ENCODE measurements at regions not wholly inside any gene's neighbourhood (a gene's known extent, or its start where the extent isn't known, plus 50 kb on each side); places are given as distances from the start of the nearest gene placed in this dataset.
"Not testable (repeated sequence)": the region's sequence is repeated elsewhere in the genome, so short reads cannot be mapped to it uniquely, and the experiment has no call there.

GRCh38 chr1:43101061-43101460 lies 71.0 kb downstream of the EBNA1BP2 start:
- Histone ChIP-seq H3K4me1 (peaks cover 10% of the 10 kb centered on the region), H2AFZ (replicated peaks) (no peak overlapping the region), H3K4me2 (no peak overlapping the region), H3K9ac (no peak overlapping the region), H3F3A (ENCODE audit: low read depth) (no peaks in the 10 kb centered on the region), H3K36me3 (no peaks in the 10 kb centered on the region), H3K9me3 (ENCODE audit: low read depth) (peaks cover 3% of the 10 kb centered on the region), H3K79me2 (ENCODE audit: low read depth) (no peaks in the 10 kb centered on the region), H3K27me3 (no peaks in the 10 kb centered on the region), H3K4me3 (no peak overlapping the region), H3K27ac (no peak overlapping the region), H4K20me1 (ENCODE audit: low read depth) (no peaks in the 10 kb centered on the region)
- DNase-seq (ENCODE audit: low spot score): no peak
- no peaks in the 10 kb centered on the region for H3K36me3 Mint-ChIP-seq
- H3K27ac Mint-ChIP-seq: no peak overlapping the region
- TF ChIP-seq EZH2 (IDR thresholded peaks at IDR 0.05) (no peak), EZH2phosphoT487 (IDR thresholded peaks at IDR 0.05) (no peak), CTCF (IDR thresholded peaks at IDR 0.05) (no peak)
- peaks cover 6% of the 10 kb centered on the region for H3K4me1 Mint-ChIP-seq
- H3K9me3 Mint-ChIP-seq: peaks cover 9% of the 10 kb centered on the region
- peaks cover 6% of the 10 kb centered on the region for H3K27me3 Mint-ChIP-seq (ENCODE audit: insufficient read depth, low read depth)
- H3K4me3 Mint-ChIP-seq: no peak overlapping the region

GRCh38 chr1:43098200-43098599 lies 73.9 kb downstream of the EBNA1BP2 start:
- no peak overlapping the region for H3K4me3 ChIP-seq
- TF ChIP-seq EZH2 (IDR thresholded peaks at IDR 0.05) (no peak), CTCF (IDR thresholded peaks at IDR 0.05) (no peak), EZH2phosphoT487 (IDR thresholded peaks at IDR 0.05) (no peak)
- H3K4me2 ChIP-seq: no peak overlapping the region
- no peaks in the 10 kb centered on the region for H3K9me3 ChIP-seq (ENCODE audit: low read depth)
- no peak for DNase-seq (ENCODE audit: low spot score)
- no peaks in the 10 kb centered on the region for H3K36me3 ChIP-seq
- H3K9me3 Mint-ChIP-seq: no peaks in the 10 kb centered on the region
- no peaks in the 10 kb centered on the region for H3K36me3 Mint-ChIP-seq
- H4K20me1 ChIP-seq (ENCODE audit: low read depth): no peaks in the 10 kb centered on the region
- H3K4me3 Mint-ChIP-seq: no peak overlapping the region
- H3K27ac Mint-ChIP-seq: no peak overlapping the region
- H3K4me1 ChIP-seq: peaks cover 10% of the 10 kb centered on the region
- no peaks in the 10 kb centered on the region for H3K79me2 ChIP-seq (ENCODE audit: low read depth)
- H3K27me3 ChIP-seq: no peaks in the 10 kb centered on the region
- no peak overlapping the region for H2AFZ ChIP-seq (replicated peaks)
- H3K27me3 Mint-ChIP-seq (ENCODE audit: insufficient read depth, low read depth): peaks cover 6% of the 10 kb centered on the region
- no peaks in the 10 kb centered on the region for H3F3A ChIP-seq (ENCODE audit: low read depth)
- no peak overlapping the region for H3K27ac ChIP-seq
- H3K9ac ChIP-seq: no peak overlapping the region
- peaks cover 6% of the 10 kb centered on the region for H3K4me1 Mint-ChIP-seq

- H3K4me3 ChIP-seq, H3K36me3 ChIP-seq: not testable (repeated sequence)
These were observed 75.6 kb downstream of the EBNA1BP2 start for GRCh38 chr1:43096528-43096927.

GRCh38 chr1:43090812-43091211 lies 81.3 kb downstream of the EBNA1BP2 start:
- not testable (repeated sequence) for H3K27ac ChIP-seq; H3K36me3 Mint-ChIP-seq; H3K27ac Mint-ChIP-seq; H3K4me3 ChIP-seq; H3K27me3 ChIP-seq; H3K27me3 Mint-ChIP-seq (ENCODE audit: insufficient read depth, low read depth); H4K20me1 ChIP-seq (ENCODE audit: low read depth); H3K9me3 ChIP-seq (ENCODE audit: low read depth); DNase-seq (ENCODE audit: low spot score); H3K9ac ChIP-seq; H3K4me3 Mint-ChIP-seq; H3K36me3 ChIP-seq; H3K79me2 ChIP-seq (ENCODE audit: low read depth); H3K9me3 Mint-ChIP-seq; H3F3A ChIP-seq (ENCODE audit: low read depth)
- H3K4me1 Mint-ChIP-seq: peaks cover 17% of the 10 kb centered on the region
- peak overlapping the region; percentile 2 for H3K4me2 ChIP-seq
- peak overlapping the region; percentile 2 for H2AFZ ChIP-seq (replicated peaks)
- peaks cover 15% of the 10 kb centered on the region for H3K4me1 ChIP-seq

More at GRCh38 chr1:43096528-43096927, 75.6 kb downstream of the EBNA1BP2 start:
- not testable (repeated sequence) for H3K79me2 ChIP-seq (ENCODE audit: low read depth); H3K27ac ChIP-seq; H3K4me1 Mint-ChIP-seq; H3K4me2 ChIP-seq; H3K4me1 ChIP-seq; H3K9me3 ChIP-seq (ENCODE audit: low read depth); DNase-seq (ENCODE audit: low spot score); H3K27me3 Mint-ChIP-seq (ENCODE audit: insufficient read depth, low read depth); H2AFZ ChIP-seq (replicated peaks); H3K4me3 Mint-ChIP-seq; H3K9ac ChIP-seq; H3K36me3 Mint-ChIP-seq; H3K27ac Mint-ChIP-seq; H3K9me3 Mint-ChIP-seq; H3K27me3 ChIP-seq; H3F3A ChIP-seq (ENCODE audit: low read depth); H4K20me1 ChIP-seq (ENCODE audit: low read depth)

GRCh38 chr1:43090157-43090556 lies 81.9 kb downstream of the EBNA1BP2 start:
- H3K4me1 Mint-ChIP-seq: peaks cover 21% of the 10 kb centered on the region
- not testable (repeated sequence) for H3K4me2 ChIP-seq; H4K20me1 ChIP-seq (ENCODE audit: low read depth); DNase-seq (ENCODE audit: low spot score); H3K4me3 ChIP-seq; H3K9ac ChIP-seq; H2AFZ ChIP-seq (replicated peaks); H3K9me3 ChIP-seq (ENCODE audit: low read depth); H3K27ac Mint-ChIP-seq; H3K9me3 Mint-ChIP-seq; H3K36me3 ChIP-seq; H3K27ac ChIP-seq; H3K79me2 ChIP-seq (ENCODE audit: low read depth); H3K4me3 Mint-ChIP-seq; H3K27me3 ChIP-seq; H3K36me3 Mint-ChIP-seq
- H3K4me1 ChIP-seq: peaks cover 18% of the 10 kb centered on the region
- peaks cover 12% of the 10 kb centered on the region for H3F3A ChIP-seq (ENCODE audit: low read depth)
- peaks cover 13% of the 10 kb centered on the region for H3K27me3 Mint-ChIP-seq (ENCODE audit: insufficient read depth, low read depth)

Measured in neural progenitor cell (in vitro differentiated cells).